Stomach (tissue), 4 donors: ENCODE measurements at regions not wholly inside any gene's neighbourhood (a gene's known extent, or its start where the extent isn't known, plus 50 kb on each side); places are given as distances from the start of the nearest gene placed in this dataset.

Experiments used
- POLR2A ChIP-seq, 4 donors: fragments of 450-650 bp; IDR thresholded peaks; one replicate each; pipeline ENCODE4 v1.6.1; 2016; ENCODE audit warnings: antibody characterized with exemption in 4 of 4, control low read depth in 2 of 4, mild to moderate bottlenecking in 1 of 4, moderate library complexity in 1 of 4
- POLR2AphosphoS5 ChIP-seq, 3 donors: sonication (generic); formaldehyde crosslinking; IDR thresholded peaks; one replicate each; pipeline ENCODE4 v1.6.1; 2016; ENCODE audit warnings: antibody characterized with exemption in 3 of 3

- TF ChIP-seq POLR2A (IDR thresholded peaks at IDR 0.05) = no peak
- no peak for TF ChIP-seq POLR2AphosphoS5 (IDR thresholded peaks at IDR 0.05)
Observed at GRCh38 chr5:108661024-108661423, 86.7 kb upstream of the FER start.
